GM19463 (cell line): ENCODE measurements at regions not wholly inside any gene's neighbourhood (a gene's known extent, or its start where the extent isn't known, plus 50 kb on each side); places are given as distances from the start of the nearest gene placed in this dataset.

Experiments
- ATAC-seq: cut with Tn5 transposase; IDR thresholded peaks from one replicate; pipeline ENCODE4 v1.9.1; 2021; ENCODE audit warnings: mild to moderate bottlenecking, moderate library complexity; ENCODE audit not compliant: unreplicated experiment

DNA sequence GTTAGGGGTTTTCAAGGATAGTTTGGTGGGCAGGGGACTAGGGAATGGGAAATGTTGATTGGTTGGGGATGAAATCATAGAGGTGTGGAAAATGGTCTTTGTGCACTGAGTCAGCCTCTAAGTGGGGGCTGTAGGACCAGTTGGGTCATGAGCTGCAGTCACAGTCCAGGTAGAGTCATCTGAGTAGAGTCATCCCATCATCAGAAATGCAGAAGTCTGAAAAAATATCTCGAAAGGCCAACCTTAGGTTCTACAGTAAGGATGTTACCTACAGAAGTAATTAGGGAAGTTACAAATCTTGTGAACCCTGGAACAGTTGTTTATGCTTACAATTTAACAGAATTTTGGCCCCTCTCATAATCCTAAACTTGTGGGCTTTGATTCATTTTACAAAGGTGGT, 63.4 kb upstream of the AP1S2 start:
- ATAC-seq, result no peak

GRCh38 chrX:15916704-15917084, 62.1 kb upstream of the AP1S2 start:
- no peak for ATAC-seq

GRCh38 chrX:15915959-15916703, 61.5 kb upstream of the AP1S2 start:
- ATAC-seq, result no peak

DNA sequence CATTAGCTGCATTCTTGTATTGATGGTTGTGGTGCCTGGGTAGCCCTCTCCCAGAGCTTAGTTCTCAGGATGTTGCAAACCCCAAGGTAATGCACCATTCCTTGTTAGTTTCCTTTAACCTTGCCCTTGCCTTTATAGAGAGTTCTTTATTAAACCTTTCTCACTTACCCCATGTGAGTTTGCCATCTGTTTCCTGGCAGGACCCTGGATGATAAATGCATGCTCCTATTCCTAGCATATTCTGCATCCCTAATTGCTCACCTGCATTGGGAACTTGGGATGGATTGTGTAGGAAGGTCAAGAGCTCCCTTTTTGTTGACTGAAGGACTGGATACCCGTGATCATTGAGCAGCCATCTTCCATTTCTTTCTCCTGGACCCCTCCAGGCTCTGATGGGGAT, 59.9 kb upstream of the AP1S2 start:
- no peak for ATAC-seq

- no peak for ATAC-seq
Measured at GRCh38 chrX:15913146-15913545, 58.5 kb upstream of the AP1S2 start.

- peak; percentile 76 for ATAC-seq
Measured at GRCh38 chrX:15911734-15912550, 57.3 kb upstream of the AP1S2 start.

GRCh38 chrX:15909605-15910004, 55.0 kb upstream of the AP1S2 start:
- ATAC-seq, result no peak

GRCh38 chrX:15908603-15909290, 54.1 kb upstream of the AP1S2 start:
- ATAC-seq, result no peak

- ATAC-seq, result no peak
Measured at GRCh38 chrX:15906041-15906943, 51.7 kb upstream of the AP1S2 start.
